ENCODE measurements at regions not wholly inside any gene's neighbourhood (a gene's known extent, or its start where the extent isn't known, plus 50 kb on each side); places are given as distances from the start of the nearest gene placed in this dataset.

DNA sequence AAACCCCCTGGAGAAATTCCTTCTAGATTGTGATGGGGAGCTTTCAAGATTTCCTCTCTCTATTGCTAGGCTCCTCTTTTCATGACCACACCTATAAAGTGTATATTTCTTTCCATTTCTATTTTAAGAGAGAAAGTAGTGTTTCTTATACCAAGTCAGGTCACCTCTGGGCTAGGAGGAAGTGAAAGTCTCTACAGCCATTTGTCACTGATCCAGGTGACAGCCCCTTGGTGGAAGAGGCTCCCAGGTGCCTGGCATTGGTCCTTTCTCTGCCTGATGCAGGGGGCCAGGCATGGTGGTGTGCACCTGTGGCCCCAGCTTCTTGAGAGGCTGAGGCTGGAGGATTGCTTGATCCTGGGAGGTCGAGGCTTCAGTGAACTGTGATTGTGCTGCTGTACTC lies 64.7 kb downstream of the DHCR7 start:
- ATAC-seq (ENCODE audit: low read depth) (peak; percentile 71), DNase-seq (peak; percentile 76)
- 46% methylated on average over 1 of the region's 1 CpG for WGBS (ENCODE audit: insufficient coverage)
- H3K4me3 Mint-ChIP-seq, result peak overlapping the region; percentile 56
- intact Hi-C loops (cut with micrococcal nuclease), result loop anchor here (2.0 kb wide), 1 partner anchor 65 kb away; the partner anchor contains the start of gene DHCR7
- peak overlapping the region; percentile 44 for H3K4me2 ChIP-seq (replicated peaks; ENCODE audit: low read depth, low read length, poor library complexity, severe bottlenecking)
- TF ChIP-seq, protein P1, sequence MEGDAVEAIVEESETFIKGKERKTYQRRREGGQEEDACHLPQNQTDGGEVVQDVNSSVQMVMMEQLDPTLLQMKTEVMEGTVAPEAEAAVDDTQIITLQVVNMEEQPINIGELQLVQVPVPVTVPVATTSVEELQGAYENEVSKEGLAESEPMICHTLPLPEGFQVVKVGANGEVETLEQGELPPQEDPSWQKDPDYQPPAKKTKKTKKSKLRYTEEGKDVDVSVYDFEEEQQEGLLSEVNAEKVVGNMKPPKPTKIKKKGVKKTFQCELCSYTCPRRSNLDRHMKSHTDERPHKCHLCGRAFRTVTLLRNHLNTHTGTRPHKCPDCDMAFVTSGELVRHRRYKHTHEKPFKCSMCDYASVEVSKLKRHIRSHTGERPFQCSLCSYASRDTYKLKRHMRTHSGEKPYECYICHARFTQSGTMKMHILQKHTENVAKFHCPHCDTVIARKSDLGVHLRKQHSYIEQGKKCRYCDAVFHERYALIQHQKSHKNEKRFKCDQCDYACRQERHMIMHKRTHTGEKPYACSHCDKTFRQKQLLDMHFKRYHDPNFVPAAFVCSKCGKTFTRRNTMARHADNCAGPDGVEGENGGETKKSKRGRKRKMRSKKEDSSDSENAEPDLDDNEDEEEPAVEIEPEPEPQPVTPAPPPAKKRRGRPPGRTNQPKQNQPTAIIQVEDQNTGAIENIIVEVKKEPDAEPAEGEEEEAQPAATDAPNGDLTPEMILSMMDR (IDR thresholded peaks at IDR 0.05), result no peak
- TF ChIP-seq EZH2 (IDR thresholded peaks at IDR 0.05; ENCODE audit: borderline replicate concordance, insufficient read depth, low read depth, low read length, poor library complexity, severe bottlenecking), result no peak
- CTCF ChIA-PET, result no interaction called here
- H3K9me3 Mint-ChIP-seq (ENCODE audit: insufficient read depth), result peaks cover 2% of the 10 kb centered on the region
- no peaks in the 10 kb centered on the region for H4K20me1 ChIP-seq (ENCODE audit: control insufficient read depth, insufficient read depth, low read length, poor library complexity, severe bottlenecking)
- H3K27me3 Mint-ChIP-seq, result peaks cover 6% of the 10 kb centered on the region
- H3K4me1 Mint-ChIP-seq, result peaks cover 65% of the 10 kb centered on the region
- no peaks in the 10 kb centered on the region for H3K27me3 ChIP-seq (replicated peaks in 1 of 4; ENCODE audit: control extremely low read depth in 1 of 4, control insufficient read depth in 3 of 4, insufficient read depth in 4 of 4, low read length in 3 of 4)
- H3K4me1 ChIP-seq (ENCODE audit: control insufficient read depth in 2 of 2, insufficient read depth in 2 of 2, low read length in 2 of 2), result peaks cover 71 to 72% of the 10 kb centered on the region in 2 donors
- POLR2A ChIA-PET, result no interaction called here
- H3K27ac ChIP-seq (ENCODE audit: low read length in 2 of 2), result peak overlapping the region in 1 of 2 donors; percentile 64
- no peaks in the 10 kb centered on the region for H3K79me2 ChIP-seq (ENCODE audit: control insufficient read depth, insufficient read depth, low read length)
- H3K4me3 ChIP-seq (ENCODE audit: control extremely low read depth in 1 of 5, extremely low read depth in 1 of 5, insufficient read depth in 1 of 5, low read depth in 2 of 5, low read length in 4 of 5), result no peak overlapping the region
- H2AFZ ChIP-seq (ENCODE audit: insufficient read depth, low read depth, low read length, poor library complexity, severe bottlenecking), result no peak overlapping the region
- H3K9me3 ChIP-seq (ENCODE audit: control extremely low read depth in 1 of 3, control insufficient read depth in 2 of 3, insufficient read depth in 1 of 3, low read length in 2 of 3), result peaks cover 0 to 24% (median 6%) of the 10 kb centered on the region in 3 donors
- no peak overlapping the region for H3K9ac ChIP-seq (ENCODE audit: low read length)
- H3K27ac Mint-ChIP-seq, result peak overlapping the region; percentile 68
- H3K36me3 ChIP-seq (replicated peaks in 1 of 2; ENCODE audit: control extremely low read depth in 1 of 2, control insufficient read depth in 1 of 2, extremely low read depth in 1 of 2, insufficient read depth in 2 of 2, low read length in 1 of 2), result no peaks in the 10 kb centered on the region

DNA sequence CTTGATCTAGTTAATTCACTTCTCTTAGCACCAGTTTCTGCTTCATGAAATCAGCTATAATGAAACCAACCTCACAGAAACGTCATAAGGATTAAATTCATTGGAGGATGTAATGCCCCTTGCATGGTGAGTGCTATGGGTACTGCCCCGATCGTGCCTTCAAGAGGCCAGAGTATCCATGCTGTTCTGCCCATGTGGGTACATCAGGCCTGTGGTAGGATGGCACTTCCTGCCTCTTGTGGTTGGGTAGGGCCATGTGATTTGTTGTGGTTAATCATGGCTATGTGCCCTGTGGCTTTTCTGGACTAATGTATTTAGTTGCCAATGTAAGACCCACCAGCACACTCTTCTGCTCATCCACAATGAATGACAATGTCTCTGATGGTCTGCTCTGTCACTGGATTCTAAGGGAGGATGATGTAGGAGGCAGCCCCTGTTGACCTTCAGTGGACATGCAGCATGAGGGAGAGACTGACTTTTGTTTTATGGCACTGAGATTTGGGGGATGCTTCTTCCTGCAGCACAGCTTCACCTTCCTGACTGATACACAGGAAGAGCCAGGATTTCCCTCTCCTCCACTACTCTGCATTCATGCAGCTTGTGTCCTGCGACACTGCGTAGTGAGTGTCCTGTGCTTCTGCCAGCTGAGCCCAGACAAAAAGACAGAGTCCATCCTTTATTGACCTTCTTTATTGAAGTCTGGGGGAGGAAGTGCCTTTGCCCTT lies 66.2 kb downstream of the DHCR7 start:
- Histone ChIP-seq H3K4me3 (ENCODE audit: control extremely low read depth in 1 of 5, extremely low read depth in 1 of 5, insufficient read depth in 1 of 5, low read depth in 2 of 5, low read length in 4 of 5) (peak overlapping the region in 1 of 5 experiments; percentile 1), H2AFZ (ENCODE audit: insufficient read depth, low read depth, low read length, poor library complexity, severe bottlenecking) (no peak overlapping the region), H3K79me2 (ENCODE audit: control insufficient read depth, insufficient read depth, low read length) (no peaks in the 10 kb centered on the region), H3K9me3 (ENCODE audit: control extremely low read depth in 1 of 3, control insufficient read depth in 2 of 3, insufficient read depth in 1 of 3, low read length in 2 of 3) (peaks cover 1 to 21% (median 6%) of the 10 kb centered on the region in 3 donors), H4K20me1 (ENCODE audit: control insufficient read depth, insufficient read depth, low read length, poor library complexity, severe bottlenecking) (no peaks in the 10 kb centered on the region), H3K4me2 (replicated peaks; ENCODE audit: low read depth, low read length, poor library complexity, severe bottlenecking) (peak overlapping the region; percentile 44), H3K4me1 (ENCODE audit: control insufficient read depth in 2 of 2, insufficient read depth in 2 of 2, low read length in 2 of 2) (peaks cover 63 to 71% of the 10 kb centered on the region in 2 donors), H3K9ac (ENCODE audit: low read length) (no peak overlapping the region), H3K27me3 (replicated peaks in 1 of 4; ENCODE audit: control extremely low read depth in 1 of 4, control insufficient read depth in 3 of 4, insufficient read depth in 4 of 4, low read length in 3 of 4) (no peaks in the 10 kb centered on the region), H3K36me3 (replicated peaks in 1 of 2; ENCODE audit: control extremely low read depth in 1 of 2, control insufficient read depth in 1 of 2, extremely low read depth in 1 of 2, insufficient read depth in 2 of 2, low read length in 1 of 2) (no peaks in the 10 kb centered on the region), H3K27ac (ENCODE audit: low read length in 2 of 2) (peak overlapping the region; percentile 23 to 64)
- Mint-ChIP-seq H3K4me3 (peak overlapping the region; percentile 61), H3K27me3 (peaks cover 3% of the 10 kb centered on the region), H3K9me3 (ENCODE audit: insufficient read depth) (peaks cover 2% of the 10 kb centered on the region), H3K27ac (peak overlapping the region; percentile 60), H3K4me1 (peaks cover 67% of the 10 kb centered on the region)
- TF ChIP-seq, protein P1 (IDR thresholded peaks at IDR 0.05), result no peak
- no peak for TF ChIP-seq EZH2 (IDR thresholded peaks at IDR 0.05; ENCODE audit: borderline replicate concordance, insufficient read depth, low read depth, low read length, poor library complexity, severe bottlenecking)
- DNase-seq, result peak; percentile 77
- WGBS (ENCODE audit: insufficient coverage), result 50% methylated on average over 4 of the region's 5 CpGs
- POLR2A ChIA-PET, result no interaction called here
- ATAC-seq (ENCODE audit: low read depth), result peak; percentile 75
- intact Hi-C loops (cut with micrococcal nuclease), result loop anchor here (1.0 to 2.0 kb wide), 2 partner anchors 9 to 67 kb away; partner anchors contain the start of gene DHCR7
- CTCF ChIA-PET, result no interaction called here

All from B cell (primary cell).